Spleen (tissue), 11 donors: ENCODE measurements at regions not wholly inside any gene's neighbourhood (a gene's known extent, or its start where the extent isn't known, plus 50 kb on each side); places are given as distances from the start of the nearest gene placed in this dataset.

Experiments
- DNase-seq: peaks from one replicate; pipeline ENCODE4 v3.0.0-alpha.2; 2020
- H3K27ac ChIP-seq, 8 donors: fragments of 200-600 bp; sonication (generic) in 7 of 8; 1 replicate in 4 of 8; 2 replicates in 4 of 8; pipeline versions ENCODE4 v1.5.0 to v1.8.0; 2016 to 2021; ENCODE audit warnings: inconsistent platforms in 4 of 8, mild to moderate bottlenecking in 4 of 8, moderate library complexity in 1 of 8
- H3K27me3 ChIP-seq, 7 donors: fragments of 200-600 bp; sonication (generic) in 6 of 7; replicated peaks in 1 of 7; 1 replicate in 4 of 7; 2 replicates in 3 of 7; pipeline versions ENCODE4 v1.5.0 to v1.8.0; 2016 to 2021; ENCODE audit warnings: inconsistent platforms in 3 of 7, mild to moderate bottlenecking in 1 of 7
- H3K36me3 ChIP-seq, 6 donors: fragments of 200-600 bp; sonication (generic) in 5 of 6; 1 replicate in 4 of 6; 2 replicates in 2 of 6; pipeline versions ENCODE4 v1.5.0 to v1.8.0; 2016 to 2021; ENCODE audit warnings: inconsistent platforms in 2 of 6
- H3K4me1 ChIP-seq, 6 donors: fragments of 200-600 bp; sonication (generic) in 5 of 6; 1 replicate in 3 of 6; 2 replicates in 3 of 6; pipeline versions ENCODE4 v1.5.0 to v1.8.0; 2016 to 2021; ENCODE audit warnings: inconsistent platforms in 3 of 6
- H3K4me3 ChIP-seq, 8 donors: fragments of 200-600 bp; sonication (generic) in 7 of 8; 1 replicate in 4 of 8; 2 replicates in 4 of 8; pipeline versions ENCODE4 v1.5.0 to v1.8.0; 2016 to 2021; ENCODE audit warnings: inconsistent platforms in 4 of 8, mild to moderate bottlenecking in 4 of 8, moderate library complexity in 2 of 8
- H3K9me3 ChIP-seq, 8 donors: fragments of 200-600 bp; sonication (generic) in 7 of 8; 1 replicate in 4 of 8; 2 replicates in 4 of 8; pipeline versions ENCODE4 v1.5.0 to v1.8.0; 2016 to 2021; ENCODE audit warnings: inconsistent platforms in 4 of 8
- POLR2A ChIP-seq, 3 donors: fragments of 450-650 bp; IDR thresholded peaks; one replicate each; pipeline ENCODE4 v1.5.1; 2017; ENCODE audit warnings: antibody characterized with exemption in 3 of 3, mild to moderate bottlenecking in 1 of 3
- POLR2AphosphoS5 ChIP-seq, 3 donors: sonication (generic); formaldehyde crosslinking; IDR thresholded peaks; one replicate each; pipeline ENCODE4 v1.5.1; 2017; ENCODE audit warnings: antibody characterized with exemption in 3 of 3
- WGBS, 5 donors: extraction: QIAGEN DNeasy Blood & Tissue Kit in 3 of 5; methylation state at CpG; one replicate each; pipeline versions ENCODE4 v1.1.5 to v1.1.7; 2013 to 2018; 5-methylcytosine and 5-hydroxymethylcytosine counted together
- intact Hi-C: fragments of 100-400 bp; cut with DNase I; formaldehyde crosslinking; loops from one replicate; pipeline ENCODE4 v1.15.0; 2023; ENCODE audit warnings: low total_unique reads
- TF ChIP-seq, protein P1 (sequence below), 11 experiments: fragments of 200-600 bp in 7 of 11; fragments of 450-650 bp in 4 of 11; sonication (generic) in 4 of 11; IDR thresholded peaks in 8 of 11; conservative IDR thresholded peaks in 3 of 11; 1 replicate in 7 of 11; 2 replicates in 4 of 11; pipeline versions ENCODE4 v1.4.0 to v1.8.0; 2016 to 2021; ENCODE audit warnings: antibody characterized with exemption in 11 of 11, inconsistent platforms in 4 of 11, mild to moderate bottlenecking in 1 of 11
- donor health status: healthy with polysubstance abuse.
- donor health status: DM: no; HTN: no; CAD: no; lungs with moderate emphysema.
- donor health status: DM: no; HTN: no; CAD: no.
- donor health status: Bipolar disorder and iron deficiency.
- donor health status: healthy.
- donor health status: DM: no; HTN: no; CAD: no.
- donor health status: DM: yes; HTN: yes; CAD: no.

GRCh38 chr1:96427616-96428015, 294.0 kb upstream of the PTBP2 start:
- no peak for DNase-seq
- H3K27me3 ChIP-seq, result no peaks in the 10 kb centered on the region
- intact Hi-C loops, result no loop called here
- no peaks in the 10 kb centered on the region for H3K36me3 ChIP-seq
- H3K4me1 ChIP-seq, result no peaks in the 10 kb centered on the region
- WGBS, 5 donors, result 82 to 97% (median 90%) methylated on average over 2 of the region's 2 CpGs
- H3K27ac ChIP-seq, result no peak overlapping the region
- TF ChIP-seq, protein P1, sequence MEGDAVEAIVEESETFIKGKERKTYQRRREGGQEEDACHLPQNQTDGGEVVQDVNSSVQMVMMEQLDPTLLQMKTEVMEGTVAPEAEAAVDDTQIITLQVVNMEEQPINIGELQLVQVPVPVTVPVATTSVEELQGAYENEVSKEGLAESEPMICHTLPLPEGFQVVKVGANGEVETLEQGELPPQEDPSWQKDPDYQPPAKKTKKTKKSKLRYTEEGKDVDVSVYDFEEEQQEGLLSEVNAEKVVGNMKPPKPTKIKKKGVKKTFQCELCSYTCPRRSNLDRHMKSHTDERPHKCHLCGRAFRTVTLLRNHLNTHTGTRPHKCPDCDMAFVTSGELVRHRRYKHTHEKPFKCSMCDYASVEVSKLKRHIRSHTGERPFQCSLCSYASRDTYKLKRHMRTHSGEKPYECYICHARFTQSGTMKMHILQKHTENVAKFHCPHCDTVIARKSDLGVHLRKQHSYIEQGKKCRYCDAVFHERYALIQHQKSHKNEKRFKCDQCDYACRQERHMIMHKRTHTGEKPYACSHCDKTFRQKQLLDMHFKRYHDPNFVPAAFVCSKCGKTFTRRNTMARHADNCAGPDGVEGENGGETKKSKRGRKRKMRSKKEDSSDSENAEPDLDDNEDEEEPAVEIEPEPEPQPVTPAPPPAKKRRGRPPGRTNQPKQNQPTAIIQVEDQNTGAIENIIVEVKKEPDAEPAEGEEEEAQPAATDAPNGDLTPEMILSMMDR (IDR thresholded peaks at IDR 0.05 in 8 of 11, conservative IDR thresholded peaks at IDR 0.05 in 3 of 11), result no peak
- TF ChIP-seq POLR2AphosphoS5 (IDR thresholded peaks at IDR 0.05) (no peak), POLR2A (IDR thresholded peaks at IDR 0.05) (no peak)
- H3K9me3 ChIP-seq, result peaks cover 0 to 6% (median 0%) of the 10 kb centered on the region in 8 donors
- no peak overlapping the region for H3K4me3 ChIP-seq

GRCh38 chr1:96445302-96445701, 276.3 kb upstream of the PTBP2 start:
- peaks cover 0 to 4% (median 0%) of the 10 kb centered on the region in 8 donors for H3K9me3 ChIP-seq
- H3K4me1 ChIP-seq, result no peaks in the 10 kb centered on the region
- DNase-seq, result no peak
- intact Hi-C loops, result no loop called here
- H3K27me3 ChIP-seq, result no peaks in the 10 kb centered on the region
- no peak overlapping the region for H3K27ac ChIP-seq
- H3K4me3 ChIP-seq, result no peak overlapping the region
- no peak for TF ChIP-seq POLR2A (IDR thresholded peaks at IDR 0.05)
- TF ChIP-seq, protein P1 (IDR thresholded peaks at IDR 0.05 in 8 of 11, conservative IDR thresholded peaks at IDR 0.05 in 3 of 11), result no peak
- TF ChIP-seq POLR2AphosphoS5 (IDR thresholded peaks at IDR 0.05), result no peak
- no peaks in the 10 kb centered on the region for H3K36me3 ChIP-seq
- 83 to 100% (median 93%) methylated on average over 1 of the region's 1 CpG for WGBS, 5 donors

DNA sequence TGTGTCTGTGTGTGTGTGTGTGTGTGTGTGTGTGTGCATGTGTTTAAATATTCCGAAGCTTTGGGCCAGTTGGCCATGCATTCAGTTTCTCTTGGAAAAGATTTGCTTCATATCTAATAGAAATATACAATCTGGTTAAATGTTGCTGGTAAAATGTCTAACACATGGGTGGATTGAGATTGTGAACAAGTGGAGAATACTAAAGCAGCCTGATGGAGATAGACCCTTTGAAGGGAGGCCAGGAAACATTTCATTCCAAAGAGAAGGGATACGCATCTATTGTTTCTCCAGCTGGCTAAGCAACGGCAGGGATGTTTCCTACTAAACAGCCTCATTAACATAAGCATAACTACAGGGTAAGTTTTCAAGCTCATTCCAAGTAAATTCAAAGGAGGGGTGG, 257.5 kb upstream of the PTBP2 start:
- TF ChIP-seq, protein P1 (IDR thresholded peaks at IDR 0.05 in 8 of 11, conservative IDR thresholded peaks at IDR 0.05 in 3 of 11), result no peak
- no peak for TF ChIP-seq POLR2AphosphoS5 (IDR thresholded peaks at IDR 0.05)
- TF ChIP-seq POLR2A (IDR thresholded peaks at IDR 0.05), result no peak
- intact Hi-C loops, result no loop called here

DNA sequence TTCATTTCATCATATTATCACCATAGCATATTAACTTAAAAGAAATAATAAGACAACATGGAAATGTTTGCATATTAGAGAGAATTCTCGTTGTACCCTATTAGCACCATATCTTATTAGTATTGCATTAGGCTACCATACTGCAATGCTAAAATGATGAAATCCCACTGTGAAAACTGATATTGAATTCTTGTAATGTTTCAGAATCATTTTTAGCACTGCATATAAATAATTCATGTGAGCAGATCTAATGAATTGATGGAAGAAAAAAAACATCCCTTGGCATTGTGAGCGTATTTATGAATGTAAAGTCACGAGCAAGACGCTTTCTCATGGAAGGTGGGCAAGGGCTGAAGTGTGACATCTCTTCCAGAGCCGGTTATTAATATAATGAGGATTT, 257.1 kb upstream of the PTBP2 start:
- Histone ChIP-seq H3K4me1 (no peaks in the 10 kb centered on the region), H3K27me3 (no peaks in the 10 kb centered on the region), H3K27ac (no peak overlapping the region), H3K9me3 (no peaks in the 10 kb centered on the region), H3K4me3 (no peak overlapping the region), H3K36me3 (no peaks in the 10 kb centered on the region)
- WGBS, 5 donors, result 87 to 94% (median 88%) methylated on average over 5 of the region's 5 CpGs
- DNase-seq, result no peak
- intact Hi-C loops, result no loop called here
- TF ChIP-seq POLR2A (IDR thresholded peaks at IDR 0.05) (no peak), POLR2AphosphoS5 (IDR thresholded peaks at IDR 0.05) (no peak)
- TF ChIP-seq, protein P1 (IDR thresholded peaks at IDR 0.05 in 8 of 11, conservative IDR thresholded peaks at IDR 0.05 in 3 of 11), result no peak

More for the DNA sequence above, 257.5 kb upstream of the PTBP2 start:
- H3K27me3 ChIP-seq, result no peaks in the 10 kb centered on the region
- WGBS, 5 donors, result 72 to 83% (median 77%) methylated on average over 3 of the region's 3 CpGs
- H3K36me3 ChIP-seq, result no peaks in the 10 kb centered on the region
- no peak for DNase-seq
- no peaks in the 10 kb centered on the region for H3K4me1 ChIP-seq
- no peaks in the 10 kb centered on the region for H3K9me3 ChIP-seq
- no peak overlapping the region for H3K27ac ChIP-seq
- no peak overlapping the region for H3K4me3 ChIP-seq
